GM12891 (cell line): ENCODE measurements at regions not wholly inside any gene's neighbourhood (a gene's known extent, or its start where the extent isn't known, plus 50 kb on each side); places are given as distances from the start of the nearest gene placed in this dataset.

Experiments used
- POLR2A ChIP-seq: IDR thresholded peaks from 2 replicates; pipeline ENCODE4 v1.6.1; 2011; ENCODE audit warnings: low read depth, low read length, control low read depth
- POLR2AphosphoS5 ChIP-seq: IDR thresholded peaks from 2 replicates; pipeline ENCODE4 v1.6.1; 2011; ENCODE audit warnings: low read depth, low read length, control low read depth

DNA sequence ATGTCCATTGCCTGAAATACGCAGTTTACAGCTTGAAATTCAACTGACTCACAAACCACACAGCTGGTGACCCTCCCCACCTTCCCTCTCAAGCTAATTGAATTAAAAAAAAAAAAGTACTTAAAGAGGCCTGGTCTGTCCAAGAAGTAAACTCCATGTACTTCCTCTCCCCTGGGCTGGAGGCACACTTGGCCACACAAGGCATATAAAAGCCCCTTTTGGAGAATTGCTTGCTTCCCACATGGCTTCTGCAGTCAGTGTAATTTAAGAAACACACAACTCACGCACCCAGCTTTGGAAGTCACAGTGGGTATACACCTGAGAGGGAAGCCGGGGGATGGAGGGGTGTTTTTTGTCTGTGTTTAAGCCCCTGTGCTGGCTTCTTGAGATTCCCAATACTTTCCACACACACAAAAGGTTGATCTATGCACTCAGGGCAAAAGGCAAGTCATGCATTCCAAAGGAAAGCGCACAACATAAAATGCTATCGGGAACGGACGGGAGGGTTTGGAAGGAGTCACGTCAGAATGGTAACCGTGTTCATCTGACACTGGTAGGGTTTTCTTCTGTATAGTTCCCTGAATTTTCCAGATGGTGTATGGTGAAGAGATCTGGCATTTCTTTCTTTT, 106.6 kb upstream of the ALDH1A3 start:
- no peak for TF ChIP-seq POLR2A
- no peak for TF ChIP-seq POLR2AphosphoS5
